Adrenal gland (tissue), 9 donors: ENCODE measurements at regions not wholly inside any gene's neighbourhood (a gene's known extent, or its start where the extent isn't known, plus 50 kb on each side); places are given as distances from the start of the nearest gene placed in this dataset.

Source experiments
- DNase-seq, 7 donors: peaks; one replicate each; pipeline ENCODE4 v3.0.0-alpha.2; 2019 to 2020
- H3K27ac ChIP-seq, 5 donors: fragments of 200-600 bp; sonication (generic) in 4 of 5; 1 replicate in 3 of 5; 2 replicates in 2 of 5; pipeline versions ENCODE4 v1.5.1 to v1.8.0; 2016 to 2020; ENCODE audit warnings: mild to moderate bottlenecking in 1 of 5
- H3K27me3 ChIP-seq: fragments of 200-600 bp; 2 replicates; pipeline ENCODE4 v1.8.0; 2021
- H3K36me3 ChIP-seq, 2 donors: fragments of 200-600 bp; replicated peaks in 1 of 2; 1 replicate in 1 of 2; 2 replicates in 1 of 2; pipeline versions ENCODE4 v1.5.1 to v1.8.0; 2018 to 2022
- H3K4me1 ChIP-seq, 2 donors: fragments of 200-600 bp; replicated peaks in 1 of 2; 1 replicate in 1 of 2; 2 replicates in 1 of 2; pipeline versions ENCODE4 v1.5.1 to v1.8.0; 2018 to 2021
- H3K4me3 ChIP-seq, 4 donors: fragments of 200-600 bp; sonication (generic) in 3 of 4; one replicate each; pipeline ENCODE4 v1.5.1; 2016 to 2018
- H3K9me3 ChIP-seq, 3 donors: fragments of 200-600 bp; sonication (generic) in 1 of 3; replicated peaks in 1 of 3; 1 replicate in 2 of 3; 2 replicates in 1 of 3; pipeline versions ENCODE4 v1.5.1 to v1.8.0; 2016 to 2021
- CTCF ChIP-seq, 6 experiments: fragments of 450-650 bp in 4 of 6; fragments of 200-600 bp in 2 of 6; sonication (generic) in 1 of 6; IDR thresholded peaks; 1 replicate in 5 of 6; 2 replicates in 1 of 6; pipeline versions ENCODE4 v1.5.1 to v1.8.0; 2016 to 2021; ENCODE audit warnings: antibody characterized with exemption in 6 of 6, mild to moderate bottlenecking in 2 of 6, moderate library complexity in 1 of 6
- POLR2A ChIP-seq, 2 donors: fragments of 450-650 bp; IDR thresholded peaks; one replicate each; pipeline ENCODE4 v1.6.1; 2017; ENCODE audit warnings: antibody characterized with exemption in 2 of 2, mild to moderate bottlenecking in 2 of 2, moderate library complexity in 1 of 2
- WGBS, 4 donors: extraction: QIAGEN DNeasy Blood & Tissue Kit in 2 of 4; methylation state at CpG; one replicate each; pipeline versions ENCODE4 v1.1.5 to v1.1.7; 2013 to 2017; 5-methylcytosine and 5-hydroxymethylcytosine counted together
- intact Hi-C, 2 donors: fragments of 100-400 bp; cut with DNase I; formaldehyde crosslinking; loops; one replicate each; pipeline versions ENCODE4 v1.14.1 to v1.15.0; 2022 to 2023
- donor health status: healthy with polysubstance abuse.
- donor health status: Bipolar disorder and iron deficiency.
- donor health status: DM: yes; HTN: yes; CAD: no.
- donor health status: DM: no; HTN: no; CAD: no.
- donor health status: DM: no; HTN: no; CAD: no.

- WGBS, 4 donors, result 82 to 89% (median 86%) methylated on average over 3 of the region's 3 CpGs
- no peak for DNase-seq
- no peak overlapping the region for H3K27ac ChIP-seq
- no peaks in the 10 kb centered on the region for H3K27me3 ChIP-seq
- intact Hi-C loops, result no loop called here
- no peaks in the 10 kb centered on the region for H3K9me3 ChIP-seq
- H3K4me3 ChIP-seq, result no peak overlapping the region
- H3K4me1 ChIP-seq, result peaks cover 5 to 15% of the 10 kb centered on the region in 2 donors
- no peaks in the 10 kb centered on the region for H3K36me3 ChIP-seq
- TF ChIP-seq CTCF (IDR thresholded peaks at IDR 0.05), result no peak
- no peak for TF ChIP-seq POLR2A (IDR thresholded peaks at IDR 0.05)
Observed at GRCh38 chr6:113434641-113435040, 422.5 kb upstream of the MARCKS start.

DNA sequence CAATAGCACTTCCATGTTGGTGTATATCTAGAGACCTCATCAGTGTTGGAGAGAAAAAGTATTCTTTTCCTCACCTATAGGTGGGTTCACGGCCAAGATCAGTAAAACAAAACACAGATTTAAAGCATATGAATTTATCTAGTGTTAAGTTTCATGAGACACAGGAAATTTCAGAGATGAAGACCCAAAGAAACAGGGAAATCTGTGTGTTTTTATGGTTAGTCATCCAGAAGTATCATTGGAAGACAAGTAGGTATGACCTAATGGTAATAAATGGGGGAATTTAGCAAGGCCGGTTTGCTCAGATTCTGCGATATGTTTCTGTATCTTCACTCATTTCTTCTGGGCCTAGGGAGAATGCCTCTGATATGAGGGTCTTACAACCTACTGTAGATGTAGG is 419.6 kb upstream of the MARCKS start:
- TF ChIP-seq POLR2A (IDR thresholded peaks at IDR 0.05) (no peak), CTCF (IDR thresholded peaks at IDR 0.05) (no peak)
- no peak overlapping the region for H3K27ac ChIP-seq
- H3K4me1 ChIP-seq, result peaks cover 5 to 14% of the 10 kb centered on the region in 2 donors
- no peaks in the 10 kb centered on the region for H3K36me3 ChIP-seq
- H3K27me3 ChIP-seq, result no peaks in the 10 kb centered on the region
- no peaks in the 10 kb centered on the region for H3K9me3 ChIP-seq
- WGBS, 4 donors, result 31 to 67% (median 56%) methylated on average over 3 of the region's 3 CpGs
- intact Hi-C loops, result no loop called here
- H3K4me3 ChIP-seq, result no peak overlapping the region
- no peak for DNase-seq

- Histone ChIP-seq H3K4me1 (no peaks in the 10 kb centered on the region), H3K9me3 (no peaks in the 10 kb centered on the region), H3K4me3 (no peak overlapping the region), H3K27me3 (no peaks in the 10 kb centered on the region), H3K36me3 (no peaks in the 10 kb centered on the region), H3K27ac (no peak overlapping the region)
- TF ChIP-seq CTCF (IDR thresholded peaks at IDR 0.05) (no peak), POLR2A (IDR thresholded peaks at IDR 0.05) (no peak)
- DNase-seq, result no peak
- intact Hi-C loops, result no loop called here
- WGBS, 4 donors, result 77 to 85% (median 82%) methylated on average over 7 of the region's 7 CpGs
Observed at GRCh38 chr6:113439866-113440265, 417.3 kb upstream of the MARCKS start.

DNA sequence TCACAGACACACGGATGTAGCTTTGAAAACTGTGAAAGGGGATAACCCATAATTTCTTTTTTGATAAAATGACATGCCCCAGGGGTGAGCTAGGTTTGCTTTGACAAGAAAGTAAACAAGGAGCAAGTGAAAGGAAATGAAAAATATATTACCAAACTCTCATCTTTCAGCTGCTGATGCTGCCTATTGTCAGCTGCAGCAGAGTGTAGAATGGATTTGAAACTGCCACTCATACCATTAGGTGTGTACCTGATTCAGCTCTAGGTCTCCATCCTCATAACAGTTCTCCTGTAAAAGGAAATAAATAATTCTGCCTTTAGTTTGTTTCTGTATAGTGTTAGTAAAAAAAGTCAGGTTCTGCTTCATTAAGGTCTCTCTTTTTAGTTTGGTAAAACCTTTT is 415.1 kb upstream of the MARCKS start:
- Histone ChIP-seq H3K27me3 (no peaks in the 10 kb centered on the region), H3K27ac (no peak overlapping the region), H3K4me3 (no peak overlapping the region), H3K36me3 (no peaks in the 10 kb centered on the region), H3K9me3 (no peaks in the 10 kb centered on the region), H3K4me1 (no peaks in the 10 kb centered on the region)
- DNase-seq, result no peak
- 48 to 72% (median 64%) methylated on average over 1 of the region's 1 CpG for WGBS, 4 donors
- intact Hi-C loops, result no loop called here
- TF ChIP-seq CTCF (IDR thresholded peaks at IDR 0.05) (no peak), POLR2A (IDR thresholded peaks at IDR 0.05) (no peak)
